HL-60 (cell line): ENCODE measurements at regions not wholly inside any gene's neighbourhood (a gene's known extent, or its start where the extent isn't known, plus 50 kb on each side); places are given as distances from the start of the nearest gene placed in this dataset.

ENCODE experiments used
- DNase-seq, 2 experiments: peaks; one replicate each; pipeline ENCODE4 v3.0.0-alpha.2; 2010 to 2020; ENCODE audit warnings: low read depth in 1 of 2, low spot score in 1 of 2
- H3K27ac ChIP-seq: fragments of 250-450 bp; sonication (Bioruptor Pico); replicated peaks from 2 replicates; pipeline ENCODE4 v1.5.1; 2020; ENCODE audit warnings: mild to moderate bottlenecking, moderate library complexity
- H3K27me3 ChIP-seq: fragments of 250-450 bp; sonication (Bioruptor Pico); 2 replicates; pipeline ENCODE4 v1.5.1; 2021; ENCODE audit warnings: mild to moderate bottlenecking, moderate library complexity; ENCODE audit not compliant: insufficient read depth, poor library complexity, severe bottlenecking
- H3K4me3 ChIP-seq: replicated peaks from 2 replicates; pipeline ENCODE4 v1.5.1; 2011; ENCODE audit warnings: mild to moderate bottlenecking, control low read depth, low read length; ENCODE audit not compliant: insufficient read depth
- CTCF ChIP-seq: IDR thresholded peaks from one replicate; pipeline ENCODE4 v1.5.1; 2011; ENCODE audit warnings: low read length, control low read depth, inconsistent platforms; ENCODE audit not compliant: insufficient read depth
- GABPA ChIP-seq: IDR thresholded peaks from 2 replicates; pipeline ENCODE4 v1.6.1; 2012; ENCODE audit warnings: low read depth
- POLR2AphosphoS5 ChIP-seq: IDR thresholded peaks from 2 replicates; pipeline ENCODE4 v1.6.1; 2012; ENCODE audit warnings: low read depth
- SPI1 ChIP-seq: IDR thresholded peaks from 2 replicates; pipeline ENCODE4 v1.6.1; 2012; ENCODE audit warnings: low read depth, mild to moderate bottlenecking, borderline replicate concordance
- TF ChIP-seq, protein P1 (sequence below): IDR thresholded peaks from 2 replicates; pipeline ENCODE4 v1.6.1; 2012; ENCODE audit warnings: low read depth; ENCODE audit not compliant: insufficient replicate concordance

GRCh38 chr12:77357655-77358054 lies 292.3 kb upstream of the E2F7 start:
- DNase-seq, result no peak
- Histone ChIP-seq H3K27ac (no peak overlapping the region), H3K4me3 (no peak overlapping the region), H3K27me3 (no peaks in the 10 kb centered on the region)
- TF ChIP-seq SPI1 (no peak), POLR2AphosphoS5 (no peak), GABPA (no peak), CTCF (no peak)
- TF ChIP-seq, protein P1, sequence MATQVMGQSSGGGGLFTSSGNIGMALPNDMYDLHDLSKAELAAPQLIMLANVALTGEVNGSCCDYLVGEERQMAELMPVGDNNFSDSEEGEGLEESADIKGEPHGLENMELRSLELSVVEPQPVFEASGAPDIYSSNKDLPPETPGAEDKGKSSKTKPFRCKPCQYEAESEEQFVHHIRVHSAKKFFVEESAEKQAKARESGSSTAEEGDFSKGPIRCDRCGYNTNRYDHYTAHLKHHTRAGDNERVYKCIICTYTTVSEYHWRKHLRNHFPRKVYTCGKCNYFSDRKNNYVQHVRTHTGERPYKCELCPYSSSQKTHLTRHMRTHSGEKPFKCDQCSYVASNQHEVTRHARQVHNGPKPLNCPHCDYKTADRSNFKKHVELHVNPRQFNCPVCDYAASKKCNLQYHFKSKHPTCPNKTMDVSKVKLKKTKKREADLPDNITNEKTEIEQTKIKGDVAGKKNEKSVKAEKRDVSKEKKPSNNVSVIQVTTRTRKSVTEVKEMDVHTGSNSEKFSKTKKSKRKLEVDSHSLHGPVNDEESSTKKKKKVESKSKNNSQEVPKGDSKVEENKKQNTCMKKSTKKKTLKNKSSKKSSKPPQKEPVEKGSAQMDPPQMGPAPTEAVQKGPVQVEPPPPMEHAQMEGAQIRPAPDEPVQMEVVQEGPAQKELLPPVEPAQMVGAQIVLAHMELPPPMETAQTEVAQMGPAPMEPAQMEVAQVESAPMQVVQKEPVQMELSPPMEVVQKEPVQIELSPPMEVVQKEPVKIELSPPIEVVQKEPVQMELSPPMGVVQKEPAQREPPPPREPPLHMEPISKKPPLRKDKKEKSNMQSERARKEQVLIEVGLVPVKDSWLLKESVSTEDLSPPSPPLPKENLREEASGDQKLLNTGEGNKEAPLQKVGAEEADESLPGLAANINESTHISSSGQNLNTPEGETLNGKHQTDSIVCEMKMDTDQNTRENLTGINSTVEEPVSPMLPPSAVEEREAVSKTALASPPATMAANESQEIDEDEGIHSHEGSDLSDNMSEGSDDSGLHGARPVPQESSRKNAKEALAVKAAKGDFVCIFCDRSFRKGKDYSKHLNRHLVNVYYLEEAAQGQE, result no peak

DNA sequence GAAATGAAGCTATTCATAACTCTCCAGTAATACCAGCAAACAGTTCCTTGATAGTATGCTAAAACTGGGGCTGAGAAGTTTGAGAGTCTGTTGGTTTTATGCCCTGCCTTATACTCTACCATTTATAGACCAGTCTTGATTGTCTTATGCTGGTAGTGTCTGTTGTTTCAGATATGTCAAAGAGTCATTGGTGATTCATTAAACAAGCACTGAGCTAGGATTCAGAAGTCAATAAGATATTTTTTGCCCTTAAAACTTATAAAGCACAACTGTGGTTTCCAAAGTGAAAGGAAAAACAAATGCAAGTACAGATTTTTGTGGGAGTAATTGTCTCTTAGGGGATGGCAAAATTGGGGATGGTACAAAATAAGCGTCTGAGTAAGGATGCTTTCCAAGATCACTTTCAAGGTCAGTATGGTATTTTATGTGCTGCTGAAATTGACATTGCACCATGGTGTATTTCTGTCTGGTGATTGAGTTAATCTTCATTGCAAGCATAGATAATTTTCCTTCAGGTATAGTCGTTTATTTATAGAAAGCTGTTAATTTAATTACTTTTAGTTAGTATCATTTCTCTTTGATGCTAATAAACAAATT lies 289.5 kb upstream of the E2F7 start:
- DNase-seq, result no peak
- H3K4me3 ChIP-seq, result no peak overlapping the region
- no peaks in the 10 kb centered on the region for H3K27me3 ChIP-seq
- H3K27ac ChIP-seq, result no peak overlapping the region
- TF ChIP-seq CTCF, result no peak
- no peak for TF ChIP-seq POLR2AphosphoS5
- TF ChIP-seq, protein P1, result no peak
- TF ChIP-seq SPI1, result no peak
- TF ChIP-seq GABPA, result no peak

GRCh38 chr12:77352946-77353345 lies 287.6 kb upstream of the E2F7 start:
- Histone ChIP-seq H3K4me3 (no peak overlapping the region), H3K27me3 (no peaks in the 10 kb centered on the region), H3K27ac (no peak overlapping the region)
- TF ChIP-seq, protein P1, result no peak
- TF ChIP-seq POLR2AphosphoS5, result no peak
- no peak for TF ChIP-seq SPI1
- no peak for TF ChIP-seq GABPA
- TF ChIP-seq CTCF, result no peak
- no peak for DNase-seq
